ENCODE measurements at regions not wholly inside any gene's neighbourhood (a gene's known extent, or its start where the extent isn't known, plus 50 kb on each side); places are given as distances from the start of the nearest gene placed in this dataset.

- TF ChIP-seq CTCF (IDR thresholded peaks at IDR 0.05; ENCODE audit: low read depth, low read length) = no peak
- TF ChIP-seq EZH2phosphoT487 (IDR thresholded peaks at IDR 0.05; ENCODE audit: low read depth) = no peak
These were observed 156.1 kb upstream of the SMLR1 start for GRCh38 chr6:130671119-130671518.

Data from OCI-LY3 (cell line).